Endothelial cell of umbilical vein (primary cell): ENCODE measurements at regions not wholly inside any gene's neighbourhood (a gene's known extent, or its start where the extent isn't known, plus 50 kb on each side); places are given as distances from the start of the nearest gene placed in this dataset.

ENCODE experiments used
- BruUV-seq: library from RNA; stranded (reverse); fragments of 400-500 nt; replicated peaks from 2 replicates; lab custom pipeline; 2021; lab: Mats Ljungman, UMichigan
- CTCF ChIA-PET: fragments of 300-600, 350-600 bp; sonication (Branson Sonifier 250); formaldehyde crosslinking; loops from one replicate; lab custom pipeline; 2021; ENCODE audit warnings: antibody characterized with exemption, inconsistent platforms; lab: Charles Lee
- POLR2A ChIA-PET: fragments of 300-600, 350-600 bp; sonication (Branson Sonifier 250); formaldehyde crosslinking; loops from one replicate; lab custom pipeline; 2021; ENCODE audit warnings: antibody characterized with exemption, inconsistent platforms; lab: Charles Lee
- DNase-seq: peaks from one replicate; pipeline ENCODE4 v3.0.0-alpha.2; 2011; ENCODE audit warnings: low read depth, low spot score
- FAIRE-seq: peaks from 2 replicates; lab custom pipeline; 2011; peaks lifted over from hg19 to GRCh38; lab: Jason Lieb, UNC
- H2AFZ ChIP-seq: 2 replicates; pipeline ENCODE4 v1.6.0; 2012; ENCODE audit warnings: low read depth, low read length, control low read depth, inconsistent platforms
- H3K27ac ChIP-seq: 2 replicates; pipeline ENCODE4 v1.5.1; 2011; ENCODE audit warnings: low read depth, mild to moderate bottlenecking, control low read depth, low read length, moderate library complexity; ENCODE audit not compliant: insufficient read depth
- H3K27me3 ChIP-seq, 2 experiments: 2 replicates each; pipeline versions ENCODE4 v1.6.0 to v1.6.1; 2011; ENCODE audit warnings: low read length in 2 of 2, mixed read lengths in 1 of 2; ENCODE audit not compliant: control insufficient read depth in 2 of 2, insufficient read depth in 2 of 2
- H3K36me3 ChIP-seq, 2 experiments: 2 replicates in 1 of 2; 3 replicates in 1 of 2; pipeline ENCODE4 v1.5.1; 2011; ENCODE audit warnings: low read length in 2 of 2, mild to moderate bottlenecking in 1 of 2, moderate library complexity in 1 of 2; ENCODE audit not compliant: control insufficient read depth in 2 of 2, insufficient read depth in 2 of 2; ENCODE audit errors: extremely low read depth in 1 of 2
- H3K4me1 ChIP-seq: 3 replicates; pipeline ENCODE4 v1.5.1; 2011; ENCODE audit warnings: mild to moderate bottlenecking, low read length; ENCODE audit not compliant: control insufficient read depth, insufficient read depth; ENCODE audit errors: extremely low read depth
- H3K4me2 ChIP-seq: 2 replicates; pipeline ENCODE4 v1.6.1; 2011; ENCODE audit warnings: low read length, control low read depth, mixed read lengths; ENCODE audit not compliant: insufficient read depth
- H3K4me3 ChIP-seq, 3 experiments: fragments of 200-600 bp in 1 of 3; sonication (generic), shearing (Covaris generic) in 1 of 3; replicated peaks in 1 of 3; 2 replicates each; pipeline ENCODE4 v1.5.1; 2011 to 2016; ENCODE audit warnings: control low read depth in 3 of 3, low read length in 3 of 3, mild to moderate bottlenecking in 2 of 3, inconsistent platforms in 1 of 3, low read depth in 1 of 3, moderate library complexity in 1 of 3; ENCODE audit not compliant: insufficient read depth in 1 of 3
- H3K79me2 ChIP-seq: 2 replicates; pipeline ENCODE4 v1.6.0; 2012; ENCODE audit warnings: low read length, inconsistent platforms; ENCODE audit not compliant: control insufficient read depth, insufficient read depth
- H3K9ac ChIP-seq: replicated peaks from 2 replicates; pipeline ENCODE3; 2011; ENCODE audit warnings: low read length, control low read depth; ENCODE audit not compliant: insufficient read depth; ENCODE audit errors: extremely low read depth
- H3K9me1 ChIP-seq: replicated peaks from 3 replicates; pipeline ENCODE4 v1.6.0; 2011; ENCODE audit warnings: mild to moderate bottlenecking, low read length; ENCODE audit not compliant: control insufficient read depth, insufficient read depth; ENCODE audit errors: extremely low read depth
- H3K9me3 ChIP-seq: replicated peaks from 2 replicates; pipeline ENCODE4 v1.5.1; 2012; ENCODE audit warnings: low read length, inconsistent platforms; ENCODE audit not compliant: control insufficient read depth, insufficient read depth
- H4K20me1 ChIP-seq: replicated peaks from 2 replicates; pipeline ENCODE3; 2011; ENCODE audit warnings: mild to moderate bottlenecking, low read length; ENCODE audit not compliant: control insufficient read depth, insufficient read depth; ENCODE audit errors: extremely low read depth
- CTCF ChIP-seq, 2 donors: IDR thresholded peaks; 1 replicate in 1 of 2; 2 replicates in 1 of 2; pipeline ENCODE4 v1.5.1; 2011; ENCODE audit warnings: low read length in 2 of 2, mild to moderate bottlenecking in 2 of 2, moderate library complexity in 2 of 2, control low read depth in 1 of 2, inconsistent platforms in 1 of 2, low read depth in 1 of 2; ENCODE audit not compliant: insufficient read depth in 1 of 2; ENCODE audit errors: extremely low read depth in 1 of 2
- EZH2 ChIP-seq: IDR thresholded peaks from 2 replicates; pipeline ENCODE4 v1.6.1; 2012; ENCODE audit warnings: borderline replicate concordance, low read depth, mild to moderate bottlenecking, moderate library complexity, low read length, inconsistent platforms; ENCODE audit not compliant: severe bottlenecking
- FOS ChIP-seq: IDR thresholded peaks from 2 replicates; pipeline ENCODE4 v1.6.1; 2011; ENCODE audit warnings: mild to moderate bottlenecking, low read length, moderate library complexity, borderline replicate concordance; ENCODE audit not compliant: insufficient read depth
- GATA2 ChIP-seq: IDR thresholded peaks from 2 replicates; pipeline ENCODE4 v1.7.0; 2011; ENCODE audit warnings: low read depth, mild to moderate bottlenecking, moderate library complexity, mixed read lengths, low read length; ENCODE audit not compliant: insufficient read length, insufficient read depth
- JUN ChIP-seq: IDR thresholded peaks from 2 replicates; pipeline ENCODE4 v1.6.1; 2011; ENCODE audit warnings: borderline replicate concordance, low read depth; ENCODE audit not compliant: insufficient read length, insufficient read depth
- MYC ChIP-seq: IDR thresholded peaks from one replicate; pipeline ENCODE4 v1.6.1; 2011; ENCODE audit warnings: mild to moderate bottlenecking, low read depth, low read length
- POLR2A ChIP-seq: IDR thresholded peaks from 2 replicates; pipeline ENCODE4 v1.6.1; 2012; ENCODE audit warnings: low read depth, mild to moderate bottlenecking, control low read depth, low read length
- POLR2AphosphoS5 ChIP-seq: IDR thresholded peaks from 2 replicates; pipeline ENCODE4 v1.6.1; 2012; ENCODE audit warnings: low read depth, mild to moderate bottlenecking, control low read depth, low read length, moderate library complexity; ENCODE audit not compliant: insufficient read depth
- dilution Hi-C: fragments of 300-500 bp; cut with MboI; formaldehyde crosslinking; loops from one replicate; pipeline ENCODE4 v1.15.0; 2019; ENCODE audit warnings: low sequenced_read_pairs; ENCODE audit not compliant: extremely low pct_ligation_motif_present
- intact Hi-C: fragments of 100-400 bp; cut with micrococcal nuclease; formaldehyde crosslinking; loops from one replicate; pipeline ENCODE4 v1.10.0; 2022

- H3K79me2 ChIP-seq = no peaks in the 10 kb centered on the region
- H3K9ac ChIP-seq = no peak overlapping the region
- H3K4me3 ChIP-seq = no peak overlapping the region
- no peak overlapping the region for H3K4me2 ChIP-seq
- POLR2A ChIA-PET = no interaction called here
- CTCF ChIA-PET = no interaction called here
- FAIRE-seq = no peak
- H3K9me3 ChIP-seq = no peaks in the 10 kb centered on the region
- H3K9me1 ChIP-seq = no peaks in the 10 kb centered on the region
- no peaks in the 10 kb centered on the region for H4K20me1 ChIP-seq
- intact Hi-C loops (no loop called here), dilution Hi-C loops (no loop called here)
- DNase-seq = no peak
- no TSS peak for BruUV-seq
- H3K27me3 ChIP-seq = no peaks in the 10 kb centered on the region
- no peaks in the 10 kb centered on the region for H3K36me3 ChIP-seq
- TF ChIP-seq JUN (no peak), FOS (no peak), MYC (no peak)
- no peaks in the 10 kb centered on the region for H3K4me1 ChIP-seq
- no peak overlapping the region for H2AFZ ChIP-seq
- H3K27ac ChIP-seq = no peak overlapping the region
Observed at GRCh38 chr2:33726415-33726814, 127.3 kb upstream of the FAM98A start.

GRCh38 chr2:33723329-33723728, 124.2 kb upstream of the FAM98A start:
- H3K4me3 ChIP-seq = no peak overlapping the region
- ChIA-PET POLR2A (no interaction called here), CTCF (no interaction called here)
- no peaks in the 10 kb centered on the region for H3K27me3 ChIP-seq
- no TSS peak for BruUV-seq
- no peak overlapping the region for H3K4me2 ChIP-seq
- H4K20me1 ChIP-seq = no peaks in the 10 kb centered on the region
- DNase-seq (no peak), FAIRE-seq (no peak)
- H3K36me3 ChIP-seq = no peaks in the 10 kb centered on the region
- peaks cover 10% of the 10 kb centered on the region for H3K4me1 ChIP-seq
- H3K9ac ChIP-seq = no peak overlapping the region
- no peak overlapping the region for H2AFZ ChIP-seq
- no peaks in the 10 kb centered on the region for H3K9me1 ChIP-seq
- TF ChIP-seq GATA2 (no peak), MYC (no peak), JUN (no peak), FOS (no peak), POLR2AphosphoS5 (no peak), POLR2A (no peak), CTCF (IDR thresholded peaks at IDR 0.05; ENCODE audit: extremely low read depth in 1 of 2, insufficient read depth in 1 of 2, low read depth in 1 of 2, low read length in 2 of 2) (no peak), EZH2 (no peak)
- no peak overlapping the region for H3K27ac ChIP-seq
- dilution Hi-C loops (no loop called here), intact Hi-C loops (no loop called here)
- no peaks in the 10 kb centered on the region for H3K9me3 ChIP-seq
- no peaks in the 10 kb centered on the region for H3K79me2 ChIP-seq
